Gastroesophageal sphincter (tissue), 4 donors: ENCODE measurements at regions not wholly inside any gene's neighbourhood (a gene's known extent, or its start where the extent isn't known, plus 50 kb on each side); places are given as distances from the start of the nearest gene placed in this dataset.

Source experiments
- ATAC-seq: fragments of 150-250 bp; one replicate; pipeline ENCODE4 v1.9.1; 2016; ENCODE audit warnings: mild to moderate bottlenecking, moderate library complexity
- H3K27ac ChIP-seq, 4 donors: fragments of 200-600 bp; sonication (generic) in 3 of 4; 1 replicate in 3 of 4; 2 replicates in 1 of 4; pipeline ENCODE4 v1.5.1; 2016 to 2019
- H3K27me3 ChIP-seq: fragments of 200-600 bp; sonication (generic); one replicate; pipeline ENCODE4 v1.5.1; 2019
- H3K36me3 ChIP-seq, 2 donors: fragments of 200-600 bp; sonication (generic); one replicate each; pipeline ENCODE4 v1.5.1; 2019; ENCODE audit warnings: control low read depth in 1 of 2
- H3K4me1 ChIP-seq, 3 donors: fragments of 200-600 bp; sonication (generic); 1 replicate in 2 of 3; 2 replicates in 1 of 3; pipeline ENCODE4 v1.5.1; 2016 to 2019; ENCODE audit warnings: control low read depth in 2 of 3
- H3K4me3 ChIP-seq, 2 donors: fragments of 200-600 bp; sonication (generic); one replicate each; pipeline ENCODE4 v1.5.1; 2019; ENCODE audit warnings: mild to moderate bottlenecking in 1 of 2, moderate library complexity in 1 of 2
- H3K9me3 ChIP-seq, 3 donors: fragments of 200-600 bp; sonication (generic); one replicate each; pipeline ENCODE4 v1.5.1; 2017 to 2019; ENCODE audit warnings: control low read depth in 2 of 3
- CTCF ChIP-seq, 4 experiments: fragments of 200-600 bp in 2 of 4; fragments of 450-650 bp in 2 of 4; sonication (generic) in 1 of 4; IDR thresholded peaks; one replicate each; pipeline ENCODE4 v1.5.1; 2017 to 2019; ENCODE audit warnings: antibody characterized with exemption in 4 of 4, mild to moderate bottlenecking in 2 of 4, moderate library complexity in 2 of 4
- EP300 ChIP-seq: sonication (generic); formaldehyde crosslinking; IDR thresholded peaks from one replicate; pipeline ENCODE4 v1.6.1; 2017; ENCODE audit warnings: antibody characterized with exemption, mild to moderate bottlenecking
- POLR2A ChIP-seq, 2 donors: fragments of 450-650 bp; IDR thresholded peaks; one replicate each; pipeline ENCODE4 v1.6.1; 2017; ENCODE audit warnings: antibody characterized with exemption in 2 of 2, mild to moderate bottlenecking in 2 of 2, moderate library complexity in 1 of 2
- POLR2AphosphoS5 ChIP-seq: sonication (generic); formaldehyde crosslinking; IDR thresholded peaks from one replicate; pipeline ENCODE4 v1.6.1; 2017; ENCODE audit warnings: antibody characterized with exemption
- whole genome bisulfite sequencing, 2 donors: methylation state at CpG; one replicate each; pipeline ENCODE4 v1.1.5; 2018; ENCODE audit warnings: low coverage in 1 of 2; 5-methylcytosine and 5-hydroxymethylcytosine counted together

- no peak for ATAC-seq
Observed at GRCh38 chr11:129260750-129261149, 68.6 kb upstream of the ARHGAP32 start.

GRCh38 chr11:129259931-129260348 lies 67.8 kb upstream of the ARHGAP32 start:
- H3K4me1 ChIP-seq: peaks cover 0 to 20% (median 0%) of the 10 kb centered on the region in 3 donors
- no peak for ATAC-seq
- H3K27ac ChIP-seq: no peak overlapping the region
- no peaks in the 10 kb centered on the region for H3K9me3 ChIP-seq
- H3K36me3 ChIP-seq: no peaks in the 10 kb centered on the region
- WGBS, 2 donors: 81 to 83% methylated on average over 3 of the region's 3 CpGs
- no peaks in the 10 kb centered on the region for H3K27me3 ChIP-seq
- no peak overlapping the region for H3K4me3 ChIP-seq
- TF ChIP-seq CTCF (IDR thresholded peaks at IDR 0.05): no peak
- TF ChIP-seq EP300: no peak
- TF ChIP-seq POLR2A (IDR thresholded peaks at IDR 0.05): no peak
- no peak for TF ChIP-seq POLR2AphosphoS5

More at GRCh38 chr11:129260750-129261149, 68.6 kb upstream of the ARHGAP32 start:
- Histone ChIP-seq H3K4me3 (no peak overlapping the region), H3K27me3 (no peaks in the 10 kb centered on the region), H3K4me1 (peaks cover 0 to 20% (median 0%) of the 10 kb centered on the region in 3 donors), H3K27ac (no peak overlapping the region), H3K36me3 (no peaks in the 10 kb centered on the region), H3K9me3 (no peaks in the 10 kb centered on the region)
- TF ChIP-seq POLR2AphosphoS5 (no peak), CTCF (IDR thresholded peaks at IDR 0.05) (no peak), POLR2A (IDR thresholded peaks at IDR 0.05) (no peak), EP300 (no peak)
- 35 to 75% methylated on average over 1 of the region's 1 CpG for WGBS, 2 donors

- no peak overlapping the region for H3K4me3 ChIP-seq
- WGBS, 2 donors: 74 to 81% methylated on average over 4 to 5 of the region's 5 CpGs
- no peaks in the 10 kb centered on the region for H3K27me3 ChIP-seq
- no peaks in the 10 kb centered on the region for H3K9me3 ChIP-seq
- TF ChIP-seq POLR2AphosphoS5 (no peak), POLR2A (IDR thresholded peaks at IDR 0.05) (no peak), CTCF (IDR thresholded peaks at IDR 0.05) (no peak), EP300 (no peak)
- peaks cover 0 to 20% (median 0%) of the 10 kb centered on the region in 3 donors for H3K4me1 ChIP-seq
- no peaks in the 10 kb centered on the region for H3K36me3 ChIP-seq
- no peak overlapping the region for H3K27ac ChIP-seq
- ATAC-seq: no peak
Observed at GRCh38 chr11:129258205-129258604, 66.1 kb upstream of the ARHGAP32 start.

GRCh38 chr11:129257512-129257911 lies 65.4 kb upstream of the ARHGAP32 start:
- H3K4me3 ChIP-seq: no peak overlapping the region
- no peaks in the 10 kb centered on the region for H3K36me3 ChIP-seq
- no peak for ATAC-seq
- H3K27me3 ChIP-seq: no peaks in the 10 kb centered on the region
- H3K4me1 ChIP-seq: peaks cover 0 to 17% (median 0%) of the 10 kb centered on the region in 3 donors
- no peak for TF ChIP-seq POLR2AphosphoS5
- no peak for TF ChIP-seq EP300
- no peak for TF ChIP-seq CTCF (IDR thresholded peaks at IDR 0.05)
- TF ChIP-seq POLR2A (IDR thresholded peaks at IDR 0.05): no peak
- H3K27ac ChIP-seq: no peak overlapping the region
- H3K9me3 ChIP-seq: no peaks in the 10 kb centered on the region

- Histone ChIP-seq H3K27ac (no peak overlapping the region), H3K36me3 (no peaks in the 10 kb centered on the region), H3K27me3 (no peaks in the 10 kb centered on the region), H3K9me3 (no peaks in the 10 kb centered on the region), H3K4me1 (peaks cover 0 to under 1% (median 0%) of the 10 kb centered on the region in 3 donors), H3K4me3 (no peak overlapping the region)
- TF ChIP-seq EP300 (no peak), CTCF (IDR thresholded peaks at IDR 0.05) (no peak), POLR2AphosphoS5 (no peak), POLR2A (IDR thresholded peaks at IDR 0.05) (no peak)
- 79 to 80% methylated on average over 3 to 5 of the region's 5 CpGs for WGBS, 2 donors
- no peak for ATAC-seq
Observed at GRCh38 chr11:129252621-129253020, 60.5 kb upstream of the ARHGAP32 start.
